Renal cortex interstitium (tissue), 11 donors: ENCODE measurements at regions not wholly inside any gene's neighbourhood (a gene's known extent, or its start where the extent isn't known, plus 50 kb on each side); places are given as distances from the start of the nearest gene placed in this dataset.

Source experiments
- DNase-seq, 11 donors: peaks; one replicate each; pipeline ENCODE4 v3.0.0-alpha.2; 2013; ENCODE audit warnings: low read depth in 9 of 11, low spot score in 4 of 11; ENCODE audit errors: extremely low read depth in 1 of 11

DNA sequence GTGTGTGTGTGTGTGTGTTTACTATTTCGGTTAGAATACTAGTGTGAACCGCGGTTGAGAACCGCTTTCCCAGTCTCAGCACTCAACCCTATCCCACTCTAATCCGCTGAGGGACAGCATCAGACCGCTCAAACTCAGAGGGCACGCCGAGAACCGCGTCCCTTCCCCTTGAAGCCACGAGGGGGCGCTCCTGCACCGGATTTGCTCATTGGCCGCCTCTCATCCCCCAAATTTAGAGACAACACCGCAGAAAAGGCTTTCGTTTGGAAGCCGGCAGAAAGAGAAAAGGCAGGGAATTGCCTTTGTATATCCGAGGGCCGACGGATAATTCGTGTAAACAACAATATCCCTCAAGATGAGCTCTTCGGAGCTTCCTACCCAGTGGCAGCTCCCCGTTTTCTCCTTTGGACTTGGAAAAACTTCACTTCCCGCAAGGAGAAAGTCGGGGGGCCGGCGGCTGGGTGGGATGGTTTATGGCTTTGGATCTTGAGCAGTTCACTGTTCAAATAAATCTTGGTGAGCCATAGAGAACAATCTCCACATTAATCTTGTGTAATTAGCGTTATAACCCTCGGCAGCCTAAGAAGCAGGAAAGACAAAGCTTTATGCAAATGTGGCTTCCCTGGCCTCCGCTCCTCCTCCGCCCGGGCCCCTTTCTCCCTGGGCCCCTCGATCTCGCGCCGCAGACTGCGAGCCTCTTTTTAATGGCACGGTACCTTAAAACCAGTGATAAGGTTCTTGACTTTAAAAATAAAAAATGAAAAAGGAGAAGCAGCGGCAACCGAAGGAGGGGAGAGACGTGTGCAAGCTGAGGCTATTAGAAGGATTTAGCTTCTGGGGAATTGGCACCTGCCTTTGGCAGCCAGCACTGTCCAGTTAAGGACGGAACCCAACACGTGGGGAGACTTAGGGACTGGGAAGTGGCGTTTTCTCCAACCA, 296.8 kb downstream of the PARP8 start:
- peak in 9 of 11 donors; percentile 40 to 75 (median 65) for DNase-seq

DNA sequence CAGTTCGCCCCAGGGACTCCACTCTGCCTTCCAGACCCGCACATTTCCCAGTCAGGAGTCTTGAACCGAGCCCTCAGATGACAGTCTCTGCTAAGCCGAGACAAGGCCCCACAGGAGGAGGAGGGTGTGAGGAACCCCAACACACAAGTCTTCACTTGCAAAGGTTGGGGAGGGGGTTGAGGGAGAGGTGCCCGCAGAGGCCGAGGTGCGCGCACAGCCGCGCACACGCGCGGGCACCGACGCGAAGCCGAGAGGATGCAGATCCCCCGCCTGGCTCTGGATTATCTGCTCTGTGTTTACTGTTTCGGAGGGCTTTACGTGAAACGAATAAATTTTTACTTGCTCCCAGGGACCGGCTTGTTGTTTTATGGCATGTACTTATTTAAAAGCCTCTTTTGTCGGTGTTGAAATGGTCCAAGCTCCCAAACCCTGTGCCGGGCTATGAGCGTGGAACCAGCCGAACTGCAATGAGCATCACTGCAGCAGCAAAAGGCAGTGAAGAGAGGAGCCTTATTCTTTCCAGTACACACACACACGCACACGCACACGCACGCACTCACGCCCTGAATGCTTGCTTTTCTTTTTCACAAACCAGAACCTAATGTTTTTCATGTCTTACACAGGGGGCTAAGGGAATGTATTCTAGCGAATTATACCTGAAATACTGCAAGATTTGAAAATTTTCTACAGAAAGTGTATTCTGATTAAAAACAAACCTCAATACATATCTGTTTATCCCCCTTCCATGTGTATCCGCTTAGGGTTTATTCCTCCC, 297.7 kb downstream of the PARP8 start:
- DNase-seq = no peak

DNA sequence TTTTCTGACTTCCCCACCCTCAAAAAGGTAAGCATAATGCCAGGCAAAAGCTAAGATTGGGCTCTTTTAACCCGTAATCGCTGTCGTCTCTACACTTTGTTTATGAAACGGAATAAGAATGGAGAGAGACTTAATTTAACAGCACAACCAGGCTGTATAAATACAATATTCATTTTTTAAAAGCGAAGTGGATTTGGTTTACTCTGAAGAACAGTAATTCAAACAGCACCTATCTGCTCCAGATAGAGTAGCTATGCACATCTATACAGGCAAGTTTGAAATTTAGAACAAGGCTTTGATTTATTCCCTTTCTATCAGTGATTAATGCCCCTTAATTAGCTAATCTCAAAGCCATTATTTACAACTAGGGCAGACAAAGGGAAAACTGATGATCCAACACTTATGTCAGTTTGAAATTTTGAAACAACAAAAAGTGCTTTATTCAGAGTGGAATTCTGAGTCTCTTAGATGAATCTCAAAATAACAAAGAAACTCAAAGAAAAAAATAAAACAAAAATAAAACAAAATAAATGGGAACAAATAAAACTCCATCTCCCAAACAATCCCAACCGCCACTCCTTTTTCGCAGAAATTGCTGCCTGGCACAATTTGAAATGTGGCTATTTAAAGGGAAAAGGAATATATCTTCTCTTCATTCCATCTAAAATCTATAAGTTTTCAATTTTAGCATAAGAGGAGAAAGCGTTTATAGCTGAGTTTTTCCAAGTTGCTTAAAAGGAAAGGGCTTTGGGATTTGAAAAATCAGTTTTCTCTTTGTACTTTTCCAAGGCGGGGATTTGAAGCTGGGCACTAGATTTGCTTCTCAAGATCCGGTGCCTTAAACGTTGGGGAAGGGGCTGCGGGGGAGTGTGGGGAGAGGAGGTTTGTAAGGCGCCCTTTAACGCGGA, 298.6 kb downstream of the PARP8 start:
- no peak for DNase-seq

DNA sequence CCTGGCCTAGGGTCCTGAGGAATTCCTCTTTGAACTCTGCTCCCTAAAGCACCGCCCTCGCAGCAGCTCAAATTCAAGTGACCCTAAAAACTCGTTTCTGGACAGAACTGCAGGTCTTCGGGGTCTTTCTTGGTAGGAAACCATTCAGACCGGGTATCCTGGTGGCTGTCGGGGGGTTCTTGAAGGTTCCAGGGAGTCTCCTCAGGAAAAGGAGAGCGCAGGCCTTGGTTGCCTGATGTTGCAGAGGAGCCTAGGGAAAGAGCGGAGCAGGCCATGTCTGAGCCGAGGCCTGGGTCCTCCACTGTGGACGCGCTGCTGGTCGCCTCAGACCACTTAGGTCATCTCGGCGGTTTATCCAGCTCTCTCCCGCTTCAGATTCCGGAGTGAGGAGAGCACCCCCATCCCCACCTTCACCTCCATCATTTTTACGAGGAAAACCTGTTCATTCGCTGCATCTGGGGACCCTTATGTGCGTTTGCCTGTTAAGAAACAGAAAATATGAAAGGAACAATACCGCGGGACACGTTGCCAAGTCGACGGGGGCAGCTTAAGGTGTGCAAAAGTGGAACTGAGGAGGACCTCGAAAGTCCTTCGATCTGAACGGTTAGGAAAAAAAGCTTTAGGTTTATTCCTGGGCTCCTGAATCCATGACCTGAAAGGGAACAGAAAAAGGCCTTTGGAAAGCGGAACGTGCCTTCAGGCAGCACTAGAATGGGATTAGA, 299.4 kb downstream of the PARP8 start:
- DNase-seq = peak in 1 of 11 donors; percentile 15

DNA sequence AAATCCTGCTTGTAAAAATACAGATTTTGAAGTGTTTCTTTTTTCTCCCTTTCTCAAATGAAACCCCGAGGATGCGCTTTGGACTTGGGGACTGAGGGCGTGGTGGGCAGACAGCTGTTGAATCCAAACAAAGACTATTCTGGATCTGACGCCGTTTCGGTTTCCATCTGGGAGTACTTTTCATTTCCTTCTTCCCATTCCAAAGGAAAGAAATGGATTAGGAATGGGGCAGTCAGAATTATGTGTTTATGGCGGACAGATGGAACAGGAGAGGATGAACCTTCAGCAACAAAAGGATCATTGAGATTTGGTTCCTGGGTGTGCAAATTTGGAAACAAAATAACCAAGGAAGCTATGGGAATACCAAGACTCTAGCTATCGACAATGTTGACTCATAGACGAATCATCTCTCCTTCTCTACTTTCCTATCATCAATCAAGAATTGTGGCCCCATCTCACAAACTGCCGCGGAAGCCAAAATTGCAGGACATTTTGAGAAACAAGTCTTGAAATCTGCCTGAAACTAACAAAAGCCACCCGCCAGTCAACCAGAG, 300.6 kb downstream of the PARP8 start:
- DNase-seq = no peak

DNA sequence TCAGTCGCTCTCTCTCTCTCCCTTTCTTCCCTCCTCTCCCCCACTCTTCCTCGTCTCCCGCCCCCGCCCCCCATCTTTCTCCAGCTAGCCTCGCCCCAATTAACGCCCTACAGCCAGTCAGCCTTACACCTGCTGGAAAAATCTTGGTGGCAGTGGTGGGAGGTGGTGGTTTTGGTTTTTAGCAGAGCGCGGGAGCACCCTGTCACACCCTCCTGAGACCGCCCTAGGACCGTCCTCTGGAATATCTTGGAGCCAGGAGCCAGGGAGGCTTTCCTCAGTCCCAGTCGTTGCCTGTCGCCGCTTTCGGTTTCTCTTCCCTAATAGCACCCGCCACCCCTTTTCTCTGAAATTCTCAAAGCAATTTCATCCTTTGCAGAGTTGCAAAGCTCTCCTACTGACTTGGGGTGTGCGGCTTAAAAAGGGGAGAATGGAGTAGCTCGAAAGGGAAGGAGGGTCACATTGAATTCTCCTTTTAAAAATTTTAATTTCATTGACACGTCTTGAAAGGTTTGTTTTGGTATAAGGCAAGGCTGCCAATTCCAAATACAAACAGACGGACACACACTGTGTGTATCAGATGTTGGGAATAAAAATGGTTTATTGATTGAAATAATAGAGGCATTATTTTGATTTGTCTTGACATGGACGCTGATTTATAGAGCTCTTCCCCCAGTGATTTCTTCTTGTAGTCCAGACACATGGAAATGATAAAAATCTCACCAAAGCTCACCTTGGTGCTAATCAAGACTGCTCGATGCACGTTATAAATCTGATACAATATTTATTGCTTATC, 301.3 kb downstream of the PARP8 start:
- peak in 1 of 11 donors; percentile 40 for DNase-seq

DNA sequence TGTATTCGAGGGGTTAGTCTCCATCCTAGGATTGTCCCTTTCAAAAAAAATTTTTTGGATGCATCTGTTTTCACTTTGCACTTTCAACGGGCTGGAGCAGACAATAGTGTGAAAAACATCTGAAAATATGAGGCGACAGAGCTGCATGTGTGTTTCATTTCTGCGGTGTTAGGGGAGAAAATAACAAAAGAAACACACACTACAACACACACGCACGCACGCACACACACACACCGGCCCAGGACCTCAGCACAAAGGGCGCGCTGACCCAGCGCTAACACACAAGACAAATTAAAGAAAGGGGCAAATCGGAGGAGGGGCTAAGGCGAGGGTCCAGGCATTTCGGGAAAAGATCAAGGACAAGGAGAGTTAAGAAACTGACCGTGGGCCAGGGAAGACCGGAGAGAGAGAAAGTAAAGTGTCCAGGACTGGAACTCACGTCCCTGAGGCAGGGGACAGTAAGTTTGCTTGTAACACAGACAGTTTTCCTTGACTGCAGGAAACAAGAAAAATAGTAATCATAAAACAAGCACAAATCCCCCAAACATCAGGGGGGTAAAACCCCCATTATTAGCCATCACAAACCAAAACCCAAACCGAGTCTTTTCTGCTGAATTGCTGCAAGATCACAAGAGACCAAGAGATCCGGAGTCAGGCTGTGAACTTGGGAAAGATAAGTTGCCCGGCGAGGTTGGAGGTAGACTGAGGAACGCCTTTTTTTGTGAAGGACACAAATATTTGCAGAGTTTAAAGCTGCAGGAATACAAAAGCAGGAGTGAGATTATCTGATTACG, 302.1 kb downstream of the PARP8 start:
- DNase-seq = peak in 1 of 11 donors; percentile 30

DNA sequence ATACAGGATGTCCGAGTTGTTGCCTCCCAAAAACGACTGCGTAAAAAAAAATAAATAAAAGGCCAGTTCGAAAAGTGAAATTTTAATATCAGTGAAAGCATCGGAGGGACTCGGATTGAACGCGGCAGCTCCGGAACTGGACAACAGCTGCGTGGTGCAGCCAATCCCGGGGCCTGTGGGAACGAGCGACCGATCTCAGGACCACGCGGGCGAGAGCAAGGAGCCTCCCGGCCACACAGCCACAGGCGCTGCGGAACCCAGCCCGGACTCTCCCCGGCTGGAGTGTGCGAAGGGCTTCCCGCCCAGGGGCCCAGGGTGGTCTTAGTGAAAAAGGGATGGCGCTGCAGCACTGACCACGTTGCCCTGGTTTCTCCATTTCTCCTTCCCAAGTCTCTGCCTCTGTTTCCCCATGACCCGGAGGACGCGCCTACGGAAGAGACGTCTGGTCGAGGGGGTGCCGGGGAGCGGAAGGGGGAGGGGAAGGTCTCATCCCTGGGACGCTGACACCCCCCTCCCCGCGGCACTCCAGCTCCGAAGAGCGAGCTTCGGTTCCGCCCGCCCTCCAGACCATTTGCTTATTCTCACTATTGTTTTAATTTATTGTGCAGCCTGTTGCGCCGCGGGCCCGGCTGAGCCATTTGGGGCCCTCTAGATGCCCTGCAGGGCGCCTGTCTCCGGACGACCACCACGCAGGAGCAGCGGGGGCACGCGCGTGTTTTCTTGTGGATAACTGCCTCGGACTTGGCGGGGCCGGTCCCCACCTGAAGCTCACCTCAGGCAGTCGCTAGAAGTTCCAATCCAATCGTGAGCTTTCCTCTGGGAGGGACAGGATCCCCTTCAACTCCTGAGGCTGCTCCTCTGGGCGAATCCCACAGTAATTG, 303.0 kb downstream of the PARP8 start:
- no peak for DNase-seq

DNA sequence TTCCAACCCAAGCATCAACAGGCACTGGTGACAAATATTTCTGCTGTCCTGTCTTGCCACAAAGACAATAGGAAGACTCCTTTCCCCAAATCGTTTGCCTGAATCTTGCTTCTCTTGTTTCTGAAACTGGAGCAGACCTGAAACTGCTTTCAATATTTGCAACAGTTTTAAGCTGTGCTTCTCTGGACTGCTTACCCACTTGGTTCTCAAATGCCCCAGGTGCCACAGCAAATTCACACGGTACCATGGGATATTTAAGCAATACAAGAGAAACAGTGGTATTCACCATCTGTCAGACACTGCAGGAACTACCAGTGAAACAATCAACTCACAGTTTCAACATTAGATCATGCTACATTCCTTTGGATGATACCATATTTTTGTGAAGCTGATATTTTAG, 309.4 kb downstream of the PARP8 start:
- no peak for DNase-seq

DNA sequence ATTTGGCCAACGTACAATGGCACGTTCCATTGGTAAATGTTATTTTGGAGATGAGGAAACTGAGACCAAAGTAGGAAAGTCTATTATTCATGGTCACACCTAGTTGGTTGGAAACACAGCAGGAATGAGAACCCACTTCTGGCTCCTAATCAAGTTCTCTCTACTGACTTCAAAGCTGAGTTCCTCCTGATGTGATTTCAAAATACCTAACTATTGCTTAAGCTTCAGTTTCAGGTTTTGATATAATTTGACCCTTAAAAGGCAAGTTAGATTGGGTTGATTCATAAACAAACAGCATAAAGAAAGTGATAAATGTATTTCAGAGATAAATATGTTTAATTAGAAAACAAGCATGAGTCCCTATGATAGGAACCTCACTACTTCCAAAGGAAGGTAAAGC, 312.5 kb downstream of the PARP8 start:
- no peak for DNase-seq

DNA sequence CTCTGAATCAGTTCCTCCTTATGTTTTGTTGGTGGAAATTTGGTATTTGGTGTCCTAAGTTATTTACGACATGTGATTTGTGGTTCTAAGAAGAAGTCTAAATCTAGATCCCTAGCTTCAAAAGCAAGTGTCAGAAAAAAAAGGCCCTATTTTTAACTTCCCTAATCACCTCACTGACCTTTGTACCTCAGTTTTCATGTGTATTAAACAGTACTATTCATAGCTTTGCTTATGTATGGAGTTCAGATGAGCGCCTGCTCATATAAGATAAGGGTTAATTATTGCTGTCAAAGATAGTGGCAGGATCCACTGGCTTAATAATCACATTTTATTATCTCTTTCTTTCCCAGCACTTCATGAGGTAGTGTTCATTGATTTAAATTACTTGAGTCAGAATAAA, 318.2 kb downstream of the PARP8 start:
- DNase-seq = no peak

DNA sequence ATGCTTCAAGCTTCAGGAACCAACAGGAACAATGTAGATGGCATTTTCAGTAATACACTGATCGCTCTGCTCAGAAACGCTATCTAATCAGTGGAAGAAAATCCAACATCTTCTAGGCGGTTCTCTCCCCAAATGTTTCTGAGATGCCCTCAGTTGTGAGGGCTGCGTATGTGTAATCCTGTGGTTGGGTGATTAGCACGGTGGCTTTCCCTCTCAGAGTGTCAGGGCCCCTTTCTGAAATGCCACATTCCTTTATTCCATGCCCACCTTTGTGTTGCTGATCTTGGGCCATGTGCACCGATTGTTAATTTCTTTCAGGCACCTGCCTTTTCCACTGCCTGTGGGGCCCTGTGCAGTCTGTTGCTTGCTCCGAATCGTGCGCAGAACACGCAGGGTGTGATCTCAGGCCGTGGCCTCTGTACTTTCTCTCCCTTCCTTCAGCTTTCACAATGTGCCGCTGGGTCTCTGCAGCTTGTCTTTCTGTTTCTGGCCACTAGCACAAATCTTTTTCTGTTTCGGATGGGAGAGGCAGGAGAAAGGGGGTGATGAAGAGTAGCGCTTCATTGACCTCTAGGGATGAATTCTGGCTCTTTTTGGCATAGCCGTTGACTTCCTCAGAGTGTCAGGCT, 324.0 kb downstream of the PARP8 start:
- no peak for DNase-seq

DNA sequence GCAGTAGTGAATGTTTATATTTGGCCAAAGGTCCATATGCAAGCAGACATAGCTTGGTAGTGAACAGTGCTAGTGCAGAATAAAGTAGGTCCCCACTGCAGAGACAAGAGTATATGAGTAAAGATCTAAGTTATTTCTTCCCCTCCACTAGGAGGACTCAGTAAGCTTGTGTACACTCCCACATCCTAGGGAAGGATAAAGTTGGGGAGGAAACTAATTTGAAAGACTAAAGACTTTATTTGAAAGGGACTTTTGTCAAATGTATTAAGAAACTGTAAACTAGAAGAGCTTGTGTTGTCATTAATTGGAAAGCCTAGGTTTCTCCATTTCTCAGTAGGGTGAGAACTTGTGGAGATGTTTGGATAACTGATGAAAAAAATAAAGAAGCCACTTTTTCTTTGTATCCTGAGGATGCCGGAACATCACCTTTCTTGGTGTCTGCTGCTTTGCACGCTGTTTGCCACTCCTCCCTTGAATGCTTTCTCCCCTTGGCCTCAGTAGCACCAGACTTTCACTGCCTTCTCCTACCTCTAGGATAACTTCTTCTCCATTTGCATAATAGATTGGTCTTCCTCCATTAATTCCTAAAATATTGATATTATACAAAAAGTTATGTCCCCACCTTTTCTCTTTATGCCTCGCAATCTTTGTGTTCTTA, 329.0 kb downstream of the PARP8 start:
- DNase-seq = no peak

DNA sequence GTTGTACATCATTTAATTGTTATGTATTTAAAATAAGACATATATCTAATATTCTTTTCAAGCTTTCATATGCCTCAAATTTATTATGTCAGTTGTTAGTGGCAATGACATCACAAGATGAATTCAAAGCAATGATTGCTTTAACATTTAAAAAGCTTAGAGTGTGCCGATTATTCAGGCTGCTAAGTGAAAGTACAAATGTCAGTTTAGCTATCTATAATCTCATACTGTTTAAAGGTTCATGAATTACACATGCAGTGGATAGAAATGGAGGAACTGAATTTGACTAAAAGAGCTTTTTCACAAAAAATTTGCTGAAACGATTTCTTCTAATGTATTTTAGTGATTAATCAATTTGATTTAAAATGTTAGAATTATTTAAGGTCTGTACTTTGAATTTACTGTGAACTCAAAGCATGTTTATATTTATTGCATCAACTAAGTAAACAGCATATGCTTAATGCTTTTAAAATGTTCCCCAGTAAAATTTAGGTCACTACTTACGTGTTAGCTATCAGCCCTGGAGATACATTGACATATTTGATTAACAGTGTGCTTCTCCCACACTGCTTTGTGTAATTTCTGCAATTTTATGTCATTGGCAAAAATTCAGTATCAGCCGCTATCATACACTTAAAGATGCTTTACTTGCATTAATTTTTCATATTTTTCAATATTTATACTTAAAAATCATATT, 334.9 kb downstream of the PARP8 start:
- DNase-seq = no peak
